ENCODE measurements at regions not wholly inside any gene's neighbourhood (a gene's known extent, or its start where the extent isn't known, plus 50 kb on each side); places are given as distances from the start of the nearest gene placed in this dataset.

DNA sequence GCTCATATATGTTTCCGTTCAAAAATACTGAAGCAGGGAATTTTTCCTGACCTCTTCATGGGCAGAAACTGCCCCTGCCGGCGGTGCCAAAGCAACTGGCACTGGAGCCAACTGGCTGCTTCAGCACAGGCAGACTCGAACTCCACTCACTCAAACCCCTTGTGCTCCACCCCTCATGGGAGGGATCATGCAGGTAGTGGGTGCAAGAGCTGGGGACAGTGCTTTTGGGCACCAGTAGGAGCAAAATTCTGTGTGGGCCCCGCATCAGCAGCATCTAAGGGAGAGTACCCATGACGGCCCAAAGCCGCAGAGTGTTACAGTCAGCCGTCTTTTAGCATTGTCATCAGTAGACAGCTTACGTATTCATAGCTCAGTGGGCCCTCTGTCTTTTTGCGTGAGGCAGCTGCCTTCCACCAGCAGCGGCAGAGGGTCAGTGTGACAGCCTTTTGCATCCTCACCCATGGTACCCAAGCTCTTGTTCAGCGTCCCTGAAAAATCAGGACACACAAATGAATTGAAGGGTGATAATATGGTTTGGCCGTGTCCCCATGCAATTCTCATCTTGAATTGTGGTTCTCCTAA is 393.8 kb downstream of the SLITRK6 start:
- Histone ChIP-seq H2AK9ac (replicated peaks; ENCODE audit: low read depth, low read length, poor library complexity) (no peak overlapping the region), H3K79me1 (ENCODE audit: low read depth in 1 of 2, low read length in 2 of 2) (no peaks in the 10 kb centered on the region), H3K9me1 (ENCODE audit: insufficient read depth, low read length) (no peaks in the 10 kb centered on the region), H3K56ac (ENCODE audit: extremely low read depth, insufficient read depth, low read length) (no peak overlapping the region), H4K5ac (ENCODE audit: low read depth, low read length) (no peak overlapping the region), H2AFZ (replicated peaks; ENCODE audit: low read length, poor library complexity) (no peak overlapping the region), H3K4ac (ENCODE audit: low read depth, low read length) (no peak overlapping the region), H3K27me3 (ENCODE audit: control insufficient read depth, insufficient read depth, low read length) (no peaks in the 10 kb centered on the region), H3K4me2 (ENCODE audit: low read depth, low read length) (no peak overlapping the region), H2BK120ac (ENCODE audit: low read depth, low read length) (no peak overlapping the region), H3K9ac (ENCODE audit: low read depth, low read length) (no peak overlapping the region), H4K91ac (ENCODE audit: insufficient read depth, low read depth, low read length) (no peak overlapping the region), H3K27ac (ENCODE audit: insufficient read depth, low read length) (no peak overlapping the region), H3K4me3 (ENCODE audit: insufficient read depth, low read depth, low read length) (no peak overlapping the region), H2BK5ac (ENCODE audit: low read depth, low read length, poor library complexity, severe bottlenecking) (no peak overlapping the region), H2BK15ac (ENCODE audit: low read depth, low read length) (no peak overlapping the region), H3K4me1 (ENCODE audit: control insufficient read depth, insufficient read depth, low read length) (no peaks in the 10 kb centered on the region), H3K9me3 (ENCODE audit: control insufficient read depth, insufficient read depth, low read length) (no peaks in the 10 kb centered on the region), H3K23ac (ENCODE audit: low read depth, low read length) (no peak overlapping the region), H4K20me1 (ENCODE audit: insufficient read depth, low read length) (no peaks in the 10 kb centered on the region), H4K8ac (ENCODE audit: low read depth in 2 of 2, low read length in 2 of 2) (no peak overlapping the region), H3K18ac (ENCODE audit: low read depth, low read length) (no peak overlapping the region), H3K36me3 (ENCODE audit: control insufficient read depth, insufficient read depth, low read length) (no peaks in the 10 kb centered on the region), H3K14ac (replicated peaks; ENCODE audit: low read depth, low read length) (no peak overlapping the region), H2BK20ac (ENCODE audit: low read depth, low read length) (no peak overlapping the region), H2AK5ac (ENCODE audit: low read depth, low read length) (no peak overlapping the region)
- TF ChIP-seq MAZ (IDR thresholded peaks at IDR 0.05; ENCODE audit: borderline replicate concordance, low read depth, low read length), result no peak
- TF ChIP-seq POLR2A (IDR thresholded peaks at IDR 0.05; ENCODE audit: low read depth, low read length), result no peak
- no peak for TF ChIP-seq MXI1 (IDR thresholded peaks at IDR 0.05; ENCODE audit: borderline replicate concordance, low read depth, low read length)
- no peak for TF ChIP-seq MAFK (IDR thresholded peaks at IDR 0.05; ENCODE audit: low read depth, low read length)
- TF ChIP-seq RAD21 (IDR thresholded peaks at IDR 0.05; ENCODE audit: low read length), result no peak
- TF ChIP-seq RFX5 (IDR thresholded peaks at IDR 0.05; ENCODE audit: low read depth, low read length), result no peak
- TF ChIP-seq CTCF (conservative IDR thresholded peaks at IDR 0.05; ENCODE audit: low read depth, low read length), result no peak
- no peak for TF ChIP-seq RCOR1 (IDR thresholded peaks at IDR 0.05; ENCODE audit: insufficient replicate concordance, low read length)
- no peak for TF ChIP-seq CEBPB (IDR thresholded peaks at IDR 0.05; ENCODE audit: low read depth, low read length)
- TF ChIP-seq FOS (IDR thresholded peaks at IDR 0.05; ENCODE audit: low read depth, low read length), result no peak
- TF ChIP-seq, protein P1, sequence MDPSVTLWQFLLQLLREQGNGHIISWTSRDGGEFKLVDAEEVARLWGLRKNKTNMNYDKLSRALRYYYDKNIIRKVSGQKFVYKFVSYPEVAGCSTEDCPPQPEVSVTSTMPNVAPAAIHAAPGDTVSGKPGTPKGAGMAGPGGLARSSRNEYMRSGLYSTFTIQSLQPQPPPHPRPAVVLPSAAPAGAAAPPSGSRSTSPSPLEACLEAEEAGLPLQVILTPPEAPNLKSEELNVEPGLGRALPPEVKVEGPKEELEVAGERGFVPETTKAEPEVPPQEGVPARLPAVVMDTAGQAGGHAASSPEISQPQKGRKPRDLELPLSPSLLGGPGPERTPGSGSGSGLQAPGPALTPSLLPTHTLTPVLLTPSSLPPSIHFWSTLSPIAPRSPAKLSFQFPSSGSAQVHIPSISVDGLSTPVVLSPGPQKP (IDR thresholded peaks at IDR 0.05; ENCODE audit: borderline replicate concordance, low read depth, low read length), result no peak
- TF ChIP-seq CHD1 (IDR thresholded peaks at IDR 0.05; ENCODE audit: low read depth, low read length), result no peak
- TF ChIP-seq, protein P2, sequence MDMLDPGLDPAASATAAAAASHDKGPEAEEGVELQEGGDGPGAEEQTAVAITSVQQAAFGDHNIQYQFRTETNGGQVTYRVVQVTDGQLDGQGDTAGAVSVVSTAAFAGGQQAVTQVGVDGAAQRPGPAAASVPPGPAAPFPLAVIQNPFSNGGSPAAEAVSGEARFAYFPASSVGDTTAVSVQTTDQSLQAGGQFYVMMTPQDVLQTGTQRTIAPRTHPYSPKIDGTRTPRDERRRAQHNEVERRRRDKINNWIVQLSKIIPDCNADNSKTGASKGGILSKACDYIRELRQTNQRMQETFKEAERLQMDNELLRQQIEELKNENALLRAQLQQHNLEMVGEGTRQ (IDR thresholded peaks at IDR 0.05; ENCODE audit: low read depth, low read length), result no peak
- TF ChIP-seq BHLHE40 (IDR thresholded peaks at IDR 0.05; ENCODE audit: low read depth, low read length), result no peak
- no peak for TF ChIP-seq NFE2L2 (IDR thresholded peaks at IDR 0.05; ENCODE audit: low read depth, low read length)
- TF ChIP-seq SMC3 (IDR thresholded peaks at IDR 0.05; ENCODE audit: low read depth, low read length), result no peak
- dilution Hi-C loops (cut with HindIII; ENCODE audit: low sequenced_read_pairs, unreplicated experiment), result no loop called here
- BruUV-seq (replicated peaks), result no TSS peak
- WGBS, 2 experiments (ENCODE audit: extremely low coverage in 2 of 2, insufficient read length in 1 of 2), result 100% methylated on average over 2 of the region's 13 CpGs; no CpG with 5 or more reads in 1 of the 2 experiments
- DNase-seq (no peak), ATAC-seq (ENCODE audit: low read depth) (no peak)
- ChIA-PET CTCF (no interaction called here), POLR2A (ENCODE audit: unreplicated experiment) (no interaction called here)
- in situ Hi-C loops (cut with MboI; ENCODE audit: low sequenced_read_pairs), result no loop called here
- intact Hi-C loops (cut with micrococcal nuclease), result no loop called here

Data from IMR-90 (cell line).